RWPE1 (cell line): ENCODE measurements at regions not wholly inside any gene's neighbourhood (a gene's known extent, or its start where the extent isn't known, plus 50 kb on each side); places are given as distances from the start of the nearest gene placed in this dataset.

Experiments
- CTCF ChIA-PET: fragments of 350-600 bp; sonication (Branson Sonifier 250); formaldehyde crosslinking; extraction: SDS; loops from one replicate; lab custom pipeline; 2021; lab: Yijun Ruan, JAX
- POLR2A ChIA-PET: fragments of 400-600 bp; formaldehyde crosslinking; extraction: SDS; loops from one replicate; lab custom pipeline; 2020; ENCODE audit warnings: antibody characterized with exemption; ENCODE audit not compliant: low non-redundant PET; lab: Yijun Ruan, JAX
- DNase-seq: peaks from one replicate; pipeline ENCODE4 v3.0.0; 2012; ENCODE audit warnings: low spot score
- H3K27ac ChIP-seq: fragments of 450-650 bp; 2 replicates; pipeline ENCODE4 v1.5.1; 2017
- TF ChIP-seq, protein P1 (sequence below): fragments of 450-650 bp; conservative IDR thresholded peaks from 2 replicates; pipeline ENCODE4 v1.5.1; 2017; ENCODE audit warnings: low read depth, mild to moderate bottlenecking

GRCh38 chr18:56470406-56471351 is 167.7 kb downstream of the TXNL1 start:
- H3K27ac ChIP-seq: no peak overlapping the region
- TF ChIP-seq, protein P1, sequence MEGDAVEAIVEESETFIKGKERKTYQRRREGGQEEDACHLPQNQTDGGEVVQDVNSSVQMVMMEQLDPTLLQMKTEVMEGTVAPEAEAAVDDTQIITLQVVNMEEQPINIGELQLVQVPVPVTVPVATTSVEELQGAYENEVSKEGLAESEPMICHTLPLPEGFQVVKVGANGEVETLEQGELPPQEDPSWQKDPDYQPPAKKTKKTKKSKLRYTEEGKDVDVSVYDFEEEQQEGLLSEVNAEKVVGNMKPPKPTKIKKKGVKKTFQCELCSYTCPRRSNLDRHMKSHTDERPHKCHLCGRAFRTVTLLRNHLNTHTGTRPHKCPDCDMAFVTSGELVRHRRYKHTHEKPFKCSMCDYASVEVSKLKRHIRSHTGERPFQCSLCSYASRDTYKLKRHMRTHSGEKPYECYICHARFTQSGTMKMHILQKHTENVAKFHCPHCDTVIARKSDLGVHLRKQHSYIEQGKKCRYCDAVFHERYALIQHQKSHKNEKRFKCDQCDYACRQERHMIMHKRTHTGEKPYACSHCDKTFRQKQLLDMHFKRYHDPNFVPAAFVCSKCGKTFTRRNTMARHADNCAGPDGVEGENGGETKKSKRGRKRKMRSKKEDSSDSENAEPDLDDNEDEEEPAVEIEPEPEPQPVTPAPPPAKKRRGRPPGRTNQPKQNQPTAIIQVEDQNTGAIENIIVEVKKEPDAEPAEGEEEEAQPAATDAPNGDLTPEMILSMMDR: no peak
- ChIA-PET CTCF (no interaction called here), POLR2A (no interaction called here)
- DNase-seq: no peak

DNA sequence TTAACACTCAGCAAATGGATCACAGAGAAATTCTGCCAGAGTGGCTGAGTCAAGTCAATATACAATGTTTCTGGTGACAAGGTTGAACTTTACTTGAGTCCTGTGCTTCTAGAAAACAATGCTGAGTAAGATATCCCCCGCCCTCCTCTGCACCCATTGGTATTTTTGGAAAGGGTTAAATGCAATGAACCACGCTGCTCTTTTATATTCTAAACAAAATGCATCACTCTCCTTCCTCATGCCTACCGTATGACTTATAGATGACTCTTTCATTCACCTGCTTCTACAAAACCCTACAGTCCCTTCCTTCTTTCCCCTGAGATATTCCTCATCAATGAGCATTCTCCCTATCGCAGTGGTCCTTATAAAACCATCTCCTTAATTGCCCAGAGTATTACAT is 168.8 kb downstream of the TXNL1 start:
- TF ChIP-seq, protein P1: no peak
- POLR2A ChIA-PET: no interaction called here
- CTCF ChIA-PET: no interaction called here
- DNase-seq: no peak
- no peak overlapping the region for H3K27ac ChIP-seq

DNA sequence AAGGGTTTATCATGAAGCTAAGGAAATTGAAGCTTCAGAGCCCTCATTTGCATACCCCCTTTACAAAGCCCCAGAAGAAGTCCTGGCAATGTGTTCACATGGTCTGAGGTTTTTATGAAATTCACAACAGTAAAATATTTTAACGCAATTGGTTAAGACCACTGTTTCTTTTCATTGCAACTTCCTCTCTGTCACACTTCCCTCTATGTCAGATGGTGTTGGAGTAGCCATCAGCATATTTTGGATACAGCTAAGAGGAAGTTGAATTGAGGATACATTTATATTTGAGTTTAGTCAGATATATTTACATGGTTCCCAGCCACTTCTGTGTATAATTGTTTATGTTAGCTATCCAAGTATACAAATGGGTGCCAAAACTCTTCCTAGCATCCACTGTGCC is 170.0 kb downstream of the TXNL1 start:
- ChIA-PET CTCF (no interaction called here), POLR2A (no interaction called here)
- TF ChIP-seq, protein P1: no peak

DNA sequence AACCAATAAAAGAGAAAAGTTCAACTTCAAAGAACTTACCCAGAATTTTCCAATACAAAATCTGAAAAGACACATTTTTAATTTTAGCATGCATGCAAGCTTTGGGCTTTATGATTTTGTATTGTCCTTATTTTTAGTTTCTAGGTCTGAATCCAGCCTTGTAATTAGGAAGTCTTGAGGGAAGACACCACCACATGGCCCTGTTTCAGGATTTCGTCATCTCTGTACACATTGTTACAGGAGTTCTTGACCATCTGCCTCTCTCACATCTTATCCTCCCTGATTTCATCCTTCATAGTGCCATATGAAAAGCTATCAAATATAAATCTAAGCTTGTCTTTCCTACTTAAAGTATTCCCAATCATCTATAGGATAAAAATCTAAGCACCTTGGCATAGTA is 176.1 kb downstream of the TXNL1 start:
- no peak overlapping the region for H3K27ac ChIP-seq
- POLR2A ChIA-PET: no interaction called here
- TF ChIP-seq, protein P1: no peak
- DNase-seq: no peak
- CTCF ChIA-PET: no interaction called here

More for the DNA sequence above, 170.0 kb downstream of the TXNL1 start:
- no peak overlapping the region for H3K27ac ChIP-seq
- no peak for DNase-seq

- TF ChIP-seq, protein P1: no peak
- POLR2A ChIA-PET: no interaction called here
- DNase-seq: no peak
- CTCF ChIA-PET: no interaction called here
- H3K27ac ChIP-seq: no peak overlapping the region
Observed at GRCh38 chr18:56461151-56461550, 177.2 kb downstream of the TXNL1 start.

DNA sequence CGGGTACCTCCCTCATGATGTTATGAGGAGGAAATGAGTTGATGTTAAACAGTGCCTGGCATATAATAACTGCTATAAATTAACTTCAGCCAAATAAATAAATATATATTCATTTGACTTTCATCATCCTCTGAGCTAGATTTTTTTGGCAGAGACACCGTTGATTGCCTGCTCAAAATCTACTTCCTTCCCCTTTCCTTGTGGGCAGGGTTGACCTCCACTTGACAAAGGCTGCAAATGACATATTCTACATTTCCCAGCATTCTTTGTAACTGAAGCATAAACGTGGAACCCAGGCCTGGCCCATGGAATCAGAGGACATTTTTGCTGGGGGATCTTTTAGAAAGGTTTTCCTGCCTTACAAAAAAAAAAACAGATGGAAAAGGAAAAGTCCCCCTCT is 177.8 kb downstream of the TXNL1 start:
- POLR2A ChIA-PET: no interaction called here
- CTCF ChIA-PET: no interaction called here
- DNase-seq: no peak
- TF ChIP-seq, protein P1: no peak
- no peak overlapping the region for H3K27ac ChIP-seq
